ENCODE measurements at regions not wholly inside any gene's neighbourhood (a gene's known extent, or its start where the extent isn't known, plus 50 kb on each side); places are given as distances from the start of the nearest gene placed in this dataset.

DNA sequence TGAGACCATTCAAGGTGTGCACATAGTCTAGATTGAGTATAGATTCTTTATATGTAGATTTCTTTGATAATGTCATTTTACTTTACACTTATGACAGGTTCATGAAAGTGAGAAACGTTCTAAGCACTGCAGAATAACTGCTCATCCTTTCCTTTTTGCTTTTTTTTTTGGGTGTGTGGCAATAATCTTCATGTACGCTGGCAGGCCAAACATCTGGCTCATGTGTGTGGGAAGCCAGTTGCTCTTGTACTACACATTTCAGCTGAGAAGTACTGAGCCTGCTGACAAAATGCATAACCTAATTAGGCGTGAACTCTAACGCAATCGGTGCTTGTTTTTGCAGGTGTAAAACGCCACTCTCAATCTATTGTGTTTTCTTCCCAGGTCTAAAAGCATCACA lies 350.8 kb upstream of the KAZN start:
- H3K27ac ChIP-seq (ENCODE audit: insufficient read depth, low read depth, low read length) = no peak overlapping the region
- H3K9me1 ChIP-seq (replicated peaks; ENCODE audit: control insufficient read depth, extremely low read depth, insufficient read depth, low read length) = no peaks in the 10 kb centered on the region
- H4K20me1 ChIP-seq (replicated peaks; ENCODE audit: control insufficient read depth, extremely low read depth, insufficient read depth, low read length) = no peaks in the 10 kb centered on the region
- no peaks in the 10 kb centered on the region for H3K4me1 ChIP-seq (ENCODE audit: control insufficient read depth, extremely low read depth, insufficient read depth, low read length)
- ChIA-PET POLR2A (no interaction called here), CTCF (no interaction called here)
- intact Hi-C loops (cut with micrococcal nuclease) = no loop called here
- no peak overlapping the region for H2AFZ ChIP-seq (ENCODE audit: low read depth, low read length)
- no peaks in the 10 kb centered on the region for H3K36me3 ChIP-seq (ENCODE audit: control insufficient read depth in 2 of 2, extremely low read depth in 1 of 2, insufficient read depth in 2 of 2, low read length in 2 of 2)
- no peak for DNase-seq (ENCODE audit: low read depth, low spot score)
- no peak overlapping the region for H3K4me2 ChIP-seq (ENCODE audit: insufficient read depth, low read length)
- H3K79me2 ChIP-seq (ENCODE audit: control insufficient read depth, insufficient read depth, low read length) = no peaks in the 10 kb centered on the region
- no peak overlapping the region for H3K4me3 ChIP-seq (replicated peaks in 1 of 3; ENCODE audit: insufficient read depth in 1 of 3, low read depth in 1 of 3, low read length in 3 of 3)
- no peak for FAIRE-seq
- dilution Hi-C loops (cut with MboI; ENCODE audit: extremely low pct_ligation_motif_present, low sequenced_read_pairs) = no loop called here
- H3K9me3 ChIP-seq (replicated peaks; ENCODE audit: control insufficient read depth, insufficient read depth, low read length) = no peaks in the 10 kb centered on the region
- no TSS peak for BruUV-seq (replicated peaks)
- TF ChIP-seq GATA2 (IDR thresholded peaks at IDR 0.05; ENCODE audit: insufficient read depth, insufficient read length, low read depth, low read length) (no peak), POLR2AphosphoS5 (IDR thresholded peaks at IDR 0.05; ENCODE audit: insufficient read depth, low read depth, low read length) (no peak), FOS (IDR thresholded peaks at IDR 0.05; ENCODE audit: borderline replicate concordance, insufficient read depth, low read length) (no peak), MYC (IDR thresholded peaks at IDR 0.05; ENCODE audit: low read depth, low read length) (no peak), POLR2A (IDR thresholded peaks at IDR 0.05; ENCODE audit: low read depth, low read length) (no peak), JUN (IDR thresholded peaks at IDR 0.05; ENCODE audit: borderline replicate concordance, insufficient read depth, insufficient read length, low read depth) (no peak), EZH2 (IDR thresholded peaks at IDR 0.05; ENCODE audit: borderline replicate concordance, low read depth, low read length, severe bottlenecking) (no peak)
- TF ChIP-seq, protein P1, sequence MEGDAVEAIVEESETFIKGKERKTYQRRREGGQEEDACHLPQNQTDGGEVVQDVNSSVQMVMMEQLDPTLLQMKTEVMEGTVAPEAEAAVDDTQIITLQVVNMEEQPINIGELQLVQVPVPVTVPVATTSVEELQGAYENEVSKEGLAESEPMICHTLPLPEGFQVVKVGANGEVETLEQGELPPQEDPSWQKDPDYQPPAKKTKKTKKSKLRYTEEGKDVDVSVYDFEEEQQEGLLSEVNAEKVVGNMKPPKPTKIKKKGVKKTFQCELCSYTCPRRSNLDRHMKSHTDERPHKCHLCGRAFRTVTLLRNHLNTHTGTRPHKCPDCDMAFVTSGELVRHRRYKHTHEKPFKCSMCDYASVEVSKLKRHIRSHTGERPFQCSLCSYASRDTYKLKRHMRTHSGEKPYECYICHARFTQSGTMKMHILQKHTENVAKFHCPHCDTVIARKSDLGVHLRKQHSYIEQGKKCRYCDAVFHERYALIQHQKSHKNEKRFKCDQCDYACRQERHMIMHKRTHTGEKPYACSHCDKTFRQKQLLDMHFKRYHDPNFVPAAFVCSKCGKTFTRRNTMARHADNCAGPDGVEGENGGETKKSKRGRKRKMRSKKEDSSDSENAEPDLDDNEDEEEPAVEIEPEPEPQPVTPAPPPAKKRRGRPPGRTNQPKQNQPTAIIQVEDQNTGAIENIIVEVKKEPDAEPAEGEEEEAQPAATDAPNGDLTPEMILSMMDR (IDR thresholded peaks at IDR 0.05; ENCODE audit: extremely low read depth in 1 of 2, insufficient read depth in 1 of 2, low read depth in 1 of 2, low read length in 2 of 2) = no peak
- TF ChIP-seq, protein P2, sequence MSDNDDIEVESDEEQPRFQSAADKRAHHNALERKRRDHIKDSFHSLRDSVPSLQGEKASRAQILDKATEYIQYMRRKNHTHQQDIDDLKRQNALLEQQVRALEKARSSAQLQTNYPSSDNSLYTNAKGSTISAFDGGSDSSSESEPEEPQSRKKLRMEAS (IDR thresholded peaks at IDR 0.05; ENCODE audit: insufficient read depth, insufficient read length) = no peak
- no peaks in the 10 kb centered on the region for H3K27me3 ChIP-seq (ENCODE audit: control insufficient read depth in 2 of 2, insufficient read depth in 2 of 2, low read length in 2 of 2)
- no peak overlapping the region for H3K9ac ChIP-seq (replicated peaks; ENCODE audit: extremely low read depth, insufficient read depth, low read length)
